ENCODE measurements at regions not wholly inside any gene's neighbourhood (a gene's known extent, or its start where the extent isn't known, plus 50 kb on each side); places are given as distances from the start of the nearest gene placed in this dataset.

DNA sequence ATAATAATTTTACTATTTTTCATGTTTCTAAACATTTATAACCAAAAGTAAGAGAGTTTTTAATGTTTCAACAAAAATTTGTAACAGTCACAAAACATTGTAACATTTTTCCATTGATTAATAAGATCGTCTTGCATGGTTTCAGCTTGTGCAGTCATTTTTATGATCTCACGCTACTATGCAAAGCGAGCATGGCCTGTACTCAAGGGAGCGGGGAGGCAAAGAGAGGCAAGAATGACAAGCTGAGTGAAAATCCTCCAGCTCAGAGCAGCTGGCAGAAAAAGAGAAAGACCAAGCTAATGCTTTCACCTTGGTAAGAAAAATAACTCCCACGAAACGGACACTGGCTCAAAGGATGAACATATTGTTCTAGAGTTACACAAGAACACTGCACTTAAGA is 90.0 kb upstream of the SV2C start:
- Mint-ChIP-seq H3K27me3 (ENCODE audit: low read depth) (no peaks in the 10 kb centered on the region), H3K4me3 (no peak overlapping the region), H3K9me3 (peaks cover 5% of the 10 kb centered on the region in 2 experiments), H3K4me1 (no peaks in the 10 kb centered on the region), H3K36me3 (ENCODE audit: insufficient read depth in 1 of 3, low read depth in 3 of 3) (peaks cover 0 to 2% (median 0%) of the 10 kb centered on the region in 3 experiments; a peak in 2 of 7 replicates), H3K27ac (no peak overlapping the region; a peak in 1 of 7 replicates)
- no peak overlapping the region for H2BK15ac ChIP-seq (ENCODE audit: low read depth, low read length)
- H2BK120ac ChIP-seq (ENCODE audit: low read depth, low read length, poor library complexity, severe bottlenecking): no peak overlapping the region
- H3K4me2 ChIP-seq (ENCODE audit: insufficient read depth, insufficient read length, low read length): no peak overlapping the region
- no peak overlapping the region for H3K4ac ChIP-seq (ENCODE audit: low read depth, low read length)
- H3K18ac ChIP-seq (ENCODE audit: insufficient read length, low read depth, low read length): no peak overlapping the region
- no peak for DNase-seq
- H3K9ac ChIP-seq (ENCODE audit: extremely low read depth, insufficient read length, low read length): no peak overlapping the region
- H3K4me1 ChIP-seq (ENCODE audit: insufficient read depth, low read length): no peaks in the 10 kb centered on the region
- TF ChIP-seq, protein P1, sequence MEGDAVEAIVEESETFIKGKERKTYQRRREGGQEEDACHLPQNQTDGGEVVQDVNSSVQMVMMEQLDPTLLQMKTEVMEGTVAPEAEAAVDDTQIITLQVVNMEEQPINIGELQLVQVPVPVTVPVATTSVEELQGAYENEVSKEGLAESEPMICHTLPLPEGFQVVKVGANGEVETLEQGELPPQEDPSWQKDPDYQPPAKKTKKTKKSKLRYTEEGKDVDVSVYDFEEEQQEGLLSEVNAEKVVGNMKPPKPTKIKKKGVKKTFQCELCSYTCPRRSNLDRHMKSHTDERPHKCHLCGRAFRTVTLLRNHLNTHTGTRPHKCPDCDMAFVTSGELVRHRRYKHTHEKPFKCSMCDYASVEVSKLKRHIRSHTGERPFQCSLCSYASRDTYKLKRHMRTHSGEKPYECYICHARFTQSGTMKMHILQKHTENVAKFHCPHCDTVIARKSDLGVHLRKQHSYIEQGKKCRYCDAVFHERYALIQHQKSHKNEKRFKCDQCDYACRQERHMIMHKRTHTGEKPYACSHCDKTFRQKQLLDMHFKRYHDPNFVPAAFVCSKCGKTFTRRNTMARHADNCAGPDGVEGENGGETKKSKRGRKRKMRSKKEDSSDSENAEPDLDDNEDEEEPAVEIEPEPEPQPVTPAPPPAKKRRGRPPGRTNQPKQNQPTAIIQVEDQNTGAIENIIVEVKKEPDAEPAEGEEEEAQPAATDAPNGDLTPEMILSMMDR (conservative IDR thresholded peaks at IDR 0.05): no peak
- H3K14ac ChIP-seq (ENCODE audit: insufficient read depth, low read length): no peak overlapping the region
- H3K56ac ChIP-seq (ENCODE audit: insufficient read length, low read depth, low read length): no peak overlapping the region
- no peaks in the 10 kb centered on the region for H3K9me3 ChIP-seq (ENCODE audit: control insufficient read depth, low read depth, low read length)
- H2BK5ac ChIP-seq (ENCODE audit: insufficient read length, low read length): no peak overlapping the region
- no peaks in the 10 kb centered on the region for H3K79me1 ChIP-seq (ENCODE audit: insufficient read depth, low read depth, low read length, poor library complexity, severe bottlenecking)
- no peak overlapping the region for H3T11ph ChIP-seq (ENCODE audit: low read length)
- no peaks in the 10 kb centered on the region for H3K79me2 ChIP-seq (ENCODE audit: insufficient read depth, low read length)
- WGBS (ENCODE audit: extremely low coverage, insufficient read length, low lambda C conversion rate): no CpG with 5 or more reads among the region's 6 CpGs
- H4K8ac ChIP-seq (replicated peaks; ENCODE audit: insufficient read length, low read depth, low read length): no peak overlapping the region
- H4K91ac ChIP-seq (ENCODE audit: insufficient read length, low read depth, low read length): no peak overlapping the region
- H2AK5ac ChIP-seq (ENCODE audit: insufficient read length, low read length): no peak overlapping the region
- no peak overlapping the region for H2BK12ac ChIP-seq (ENCODE audit: insufficient read length, low read depth, low read length)
- no peak overlapping the region for H3K23ac ChIP-seq (ENCODE audit: insufficient read length, low read depth, low read length)
- H4K20me1 ChIP-seq (ENCODE audit: control insufficient read depth, insufficient read depth, insufficient read length): no peaks in the 10 kb centered on the region
- no peaks in the 10 kb centered on the region for H3K23me2 ChIP-seq (ENCODE audit: insufficient read length, low read depth, low read length, poor library complexity, severe bottlenecking)
- H3K27ac ChIP-seq (ENCODE audit: insufficient read length, low read depth, low read length): no peak overlapping the region
- H2AFZ ChIP-seq (ENCODE audit: low read length): no peak overlapping the region
- no peak overlapping the region for H4K5ac ChIP-seq (ENCODE audit: insufficient read length, low read depth, low read length)
- no peaks in the 10 kb centered on the region for H3K27me3 ChIP-seq (ENCODE audit: insufficient read depth, low read length)
- H2BK20ac ChIP-seq (ENCODE audit: low read depth, low read length, poor library complexity, severe bottlenecking): no peak overlapping the region

Measured in H9 (cell line).